ENCODE measurements at regions not wholly inside any gene's neighbourhood (a gene's known extent, or its start where the extent isn't known, plus 50 kb on each side); places are given as distances from the start of the nearest gene placed in this dataset.

GRCh38 chr2:207321514-207321913 is 155.8 kb upstream of the KLF7 start:
- H3K9me3 ChIP-seq (ENCODE audit: control insufficient read depth, low read depth, low read length): no peaks in the 10 kb centered on the region
- no peaks in the 10 kb centered on the region for H3K27me3 ChIP-seq (ENCODE audit: control insufficient read depth, insufficient read depth, low read length)
- H3K36me3 ChIP-seq (ENCODE audit: control insufficient read depth, low read depth, low read length): no peaks in the 10 kb centered on the region
- H3K9ac ChIP-seq (ENCODE audit: low read length): no peak overlapping the region
- H3K27ac ChIP-seq (ENCODE audit: low read length): no peak overlapping the region
- no peak overlapping the region for H3K4me3 ChIP-seq (ENCODE audit: low read length)
- no peaks in the 10 kb centered on the region for H3K4me1 ChIP-seq (ENCODE audit: control insufficient read depth, low read depth, low read length)

GRCh38 chr2:207324001-207324400 is 158.3 kb upstream of the KLF7 start:
- H3K4me3 ChIP-seq (ENCODE audit: low read length): no peak overlapping the region
- no peak overlapping the region for H3K9ac ChIP-seq (ENCODE audit: low read length)
- H3K27me3 ChIP-seq (ENCODE audit: control insufficient read depth, insufficient read depth, low read length): no peaks in the 10 kb centered on the region
- H3K27ac ChIP-seq (ENCODE audit: low read length): no peak overlapping the region
- no peaks in the 10 kb centered on the region for H3K9me3 ChIP-seq (ENCODE audit: control insufficient read depth, low read depth, low read length)
- H3K36me3 ChIP-seq (ENCODE audit: control insufficient read depth, low read depth, low read length): no peaks in the 10 kb centered on the region
- no peaks in the 10 kb centered on the region for H3K4me1 ChIP-seq (ENCODE audit: control insufficient read depth, low read depth, low read length)

GRCh38 chr2:207327513-207327912 is 161.8 kb upstream of the KLF7 start:
- Histone ChIP-seq H3K9ac (ENCODE audit: low read length) (no peak overlapping the region), H3K4me3 (ENCODE audit: low read length) (no peak overlapping the region), H3K36me3 (ENCODE audit: control insufficient read depth, low read depth, low read length) (no peaks in the 10 kb centered on the region), H3K27ac (ENCODE audit: low read length) (no peak overlapping the region), H3K4me1 (ENCODE audit: control insufficient read depth, low read depth, low read length) (no peaks in the 10 kb centered on the region), H3K9me3 (ENCODE audit: control insufficient read depth, low read depth, low read length) (no peaks in the 10 kb centered on the region), H3K27me3 (ENCODE audit: control insufficient read depth, insufficient read depth, low read length) (no peaks in the 10 kb centered on the region)

GRCh38 chr2:207328944-207329386 is 163.2 kb upstream of the KLF7 start:
- Histone ChIP-seq H3K9ac (ENCODE audit: low read length) (no peak overlapping the region), H3K36me3 (ENCODE audit: control insufficient read depth, low read depth, low read length) (no peaks in the 10 kb centered on the region), H3K4me1 (ENCODE audit: control insufficient read depth, low read depth, low read length) (peaks cover 6% of the 10 kb centered on the region), H3K9me3 (ENCODE audit: control insufficient read depth, low read depth, low read length) (no peaks in the 10 kb centered on the region), H3K27ac (ENCODE audit: low read length) (no peak overlapping the region), H3K27me3 (ENCODE audit: control insufficient read depth, insufficient read depth, low read length) (no peaks in the 10 kb centered on the region), H3K4me3 (ENCODE audit: low read length) (no peak overlapping the region)

- Histone ChIP-seq H3K9ac (ENCODE audit: low read length) (no peak overlapping the region), H3K4me3 (ENCODE audit: low read length) (no peak overlapping the region), H3K27ac (ENCODE audit: low read length) (no peak overlapping the region), H3K36me3 (ENCODE audit: control insufficient read depth, low read depth, low read length) (no peaks in the 10 kb centered on the region), H3K4me1 (ENCODE audit: control insufficient read depth, low read depth, low read length) (peaks cover 23% of the 10 kb centered on the region), H3K9me3 (ENCODE audit: control insufficient read depth, low read depth, low read length) (no peaks in the 10 kb centered on the region), H3K27me3 (ENCODE audit: control insufficient read depth, insufficient read depth, low read length) (no peaks in the 10 kb centered on the region)
Measured at GRCh38 chr2:207330912-207331311, 165.2 kb upstream of the KLF7 start.

GRCh38 chr2:207331674-207332073 is 165.9 kb upstream of the KLF7 start:
- Histone ChIP-seq H3K4me3 (ENCODE audit: low read length) (no peak overlapping the region), H3K9ac (ENCODE audit: low read length) (no peak overlapping the region), H3K9me3 (ENCODE audit: control insufficient read depth, low read depth, low read length) (no peaks in the 10 kb centered on the region), H3K36me3 (ENCODE audit: control insufficient read depth, low read depth, low read length) (no peaks in the 10 kb centered on the region), H3K27ac (ENCODE audit: low read length) (no peak overlapping the region), H3K4me1 (ENCODE audit: control insufficient read depth, low read depth, low read length) (peaks cover 27% of the 10 kb centered on the region), H3K27me3 (ENCODE audit: control insufficient read depth, insufficient read depth, low read length) (no peaks in the 10 kb centered on the region)

GRCh38 chr2:207332480-207333212 is 166.9 kb upstream of the KLF7 start:
- H3K4me1 ChIP-seq (ENCODE audit: control insufficient read depth, low read depth, low read length): peaks cover 37% of the 10 kb centered on the region

GRCh38 chr2:207333599-207334300 is 168.0 kb upstream of the KLF7 start:
- peak overlapping the region; percentile 47 for H3K4me3 ChIP-seq (ENCODE audit: low read length)
- peak overlapping the region; percentile 36 for H3K27ac ChIP-seq (ENCODE audit: low read length)
- H3K27me3 ChIP-seq (ENCODE audit: control insufficient read depth, insufficient read depth, low read length): no peaks in the 10 kb centered on the region
- H3K9me3 ChIP-seq (ENCODE audit: control insufficient read depth, low read depth, low read length): no peaks in the 10 kb centered on the region
- H3K9ac ChIP-seq (ENCODE audit: low read length): peak overlapping the region; percentile 41
- no peaks in the 10 kb centered on the region for H3K36me3 ChIP-seq (ENCODE audit: control insufficient read depth, low read depth, low read length)
- peaks cover 40% of the 10 kb centered on the region for H3K4me1 ChIP-seq (ENCODE audit: control insufficient read depth, low read depth, low read length)

More at GRCh38 chr2:207332480-207333212, 166.9 kb upstream of the KLF7 start:
- Histone ChIP-seq H3K27ac (ENCODE audit: low read length) (no peak overlapping the region), H3K9me3 (ENCODE audit: control insufficient read depth, low read depth, low read length) (no peaks in the 10 kb centered on the region), H3K9ac (ENCODE audit: low read length) (no peak overlapping the region), H3K36me3 (ENCODE audit: control insufficient read depth, low read depth, low read length) (no peaks in the 10 kb centered on the region), H3K4me3 (ENCODE audit: low read length) (no peak overlapping the region), H3K27me3 (ENCODE audit: control insufficient read depth, insufficient read depth, low read length) (no peaks in the 10 kb centered on the region)

GRCh38 chr2:207334301-207334623 is 168.5 kb upstream of the KLF7 start:
- no peaks in the 10 kb centered on the region for H3K27me3 ChIP-seq (ENCODE audit: control insufficient read depth, insufficient read depth, low read length)
- peak overlapping the region; percentile 41 for H3K9ac ChIP-seq (ENCODE audit: low read length)
- no peaks in the 10 kb centered on the region for H3K36me3 ChIP-seq (ENCODE audit: control insufficient read depth, low read depth, low read length)
- peak overlapping the region; percentile 36 for H3K27ac ChIP-seq (ENCODE audit: low read length)
- H3K9me3 ChIP-seq (ENCODE audit: control insufficient read depth, low read depth, low read length): no peaks in the 10 kb centered on the region
- peak overlapping the region; percentile 47 for H3K4me3 ChIP-seq (ENCODE audit: low read length)
- peaks cover 40% of the 10 kb centered on the region for H3K4me1 ChIP-seq (ENCODE audit: control insufficient read depth, low read depth, low read length)

- no peaks in the 10 kb centered on the region for H3K9me3 ChIP-seq (ENCODE audit: control insufficient read depth, low read depth, low read length)
- no peaks in the 10 kb centered on the region for H3K36me3 ChIP-seq (ENCODE audit: control insufficient read depth, low read depth, low read length)
- peaks cover 40% of the 10 kb centered on the region for H3K4me1 ChIP-seq (ENCODE audit: control insufficient read depth, low read depth, low read length)
- peak overlapping the region; percentile 92 for H3K27ac ChIP-seq (ENCODE audit: low read length)
- H3K4me3 ChIP-seq (ENCODE audit: low read length): peak overlapping the region; percentile 47
- no peaks in the 10 kb centered on the region for H3K27me3 ChIP-seq (ENCODE audit: control insufficient read depth, insufficient read depth, low read length)
- H3K9ac ChIP-seq (ENCODE audit: low read length): peak overlapping the region; percentile 72
Measured at GRCh38 chr2:207334624-207335371, 169.1 kb upstream of the KLF7 start.

- Histone ChIP-seq H3K4me3 (ENCODE audit: low read length) (no peak overlapping the region), H3K36me3 (ENCODE audit: control insufficient read depth, low read depth, low read length) (no peaks in the 10 kb centered on the region), H3K27ac (ENCODE audit: low read length) (no peak overlapping the region), H3K27me3 (ENCODE audit: control insufficient read depth, insufficient read depth, low read length) (no peaks in the 10 kb centered on the region), H3K9ac (ENCODE audit: low read length) (no peak overlapping the region), H3K9me3 (ENCODE audit: control insufficient read depth, low read depth, low read length) (no peaks in the 10 kb centered on the region), H3K4me1 (ENCODE audit: control insufficient read depth, low read depth, low read length) (peaks cover 48% of the 10 kb centered on the region)
Measured at GRCh38 chr2:207337234-207338219, 171.8 kb upstream of the KLF7 start.
